WTC11 (cell line): ENCODE measurements at regions not wholly inside any gene's neighbourhood (a gene's known extent, or its start where the extent isn't known, plus 50 kb on each side); places are given as distances from the start of the nearest gene placed in this dataset.

Source experiments
- CBFB ChIP-seq: sonication (generic); formaldehyde crosslinking; IDR thresholded peaks from 2 replicates; pipeline ENCODE4 v1.8.1; 2022; ENCODE audit warnings: mild to moderate bottlenecking, low read depth, missing genetic modification reagents
- CTCF ChIP-seq: fragments of 200-600 bp; IDR thresholded peaks from 2 replicates; pipeline ENCODE4 v1.8.0; 2022; ENCODE audit warnings: antibody characterized with exemption
- FOXP1 ChIP-seq: sonication (generic); formaldehyde crosslinking; IDR thresholded peaks from 2 replicates; pipeline ENCODE4 v1.8.0; 2022; ENCODE audit warnings: missing genetic modification reagents, mild to moderate bottlenecking, moderate library complexity, borderline replicate concordance
- NR2C2 ChIP-seq: sonication (generic); formaldehyde crosslinking; IDR thresholded peaks from 2 replicates; pipeline ENCODE4 v1.8.0; 2022; ENCODE audit warnings: mild to moderate bottlenecking, missing genetic modification reagents
- USF2 ChIP-seq: sonication (generic); formaldehyde crosslinking; IDR thresholded peaks from 2 replicates; pipeline ENCODE4 v1.8.1; 2023; ENCODE audit warnings: mild to moderate bottlenecking, missing genetic modification reagents, moderate library complexity
- ZNF138 ChIP-seq: sonication (generic); formaldehyde crosslinking; conservative IDR thresholded peaks from 2 replicates; pipeline ENCODE4 v1.8.1; 2022; ENCODE audit warnings: mild to moderate bottlenecking, moderate library complexity, missing genetic modification reagents
- TF ChIP-seq, protein P1 (sequence below): fragments of 250-450 bp; sonication (Bioruptor Pico); IDR thresholded peaks from 2 replicates; pipeline ENCODE4 v2.1.2; 2022; ENCODE audit warnings: mild to moderate bottlenecking, moderate library complexity

DNA sequence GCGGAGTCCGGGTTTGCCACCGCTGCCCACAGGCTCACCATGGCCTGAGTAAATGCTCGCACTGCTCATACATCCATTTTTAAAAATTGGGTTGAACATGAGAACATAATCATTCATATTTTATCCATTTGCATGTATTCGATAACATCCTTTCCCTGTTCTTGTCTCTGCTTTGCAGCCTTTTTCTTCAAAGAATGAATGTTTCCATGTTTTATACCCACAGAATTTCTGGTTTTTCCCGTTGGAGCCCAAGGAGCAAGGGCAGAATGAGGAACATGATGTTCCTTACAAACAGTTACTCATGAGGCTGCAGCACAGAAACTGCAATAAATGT lies 146.5 kb downstream of the CCDC74A start:
- TF ChIP-seq FOXP1 (CRISPR knock-in tag) (no peak), CTCF (no peak), USF2 (CRISPR knock-in tag) (no peak), ZNF138 (CRISPR knock-in tag) (no peak), CBFB (CRISPR knock-in tag) (no peak), NR2C2 (CRISPR knock-in tag) (no peak)
- TF ChIP-seq, protein P1, sequence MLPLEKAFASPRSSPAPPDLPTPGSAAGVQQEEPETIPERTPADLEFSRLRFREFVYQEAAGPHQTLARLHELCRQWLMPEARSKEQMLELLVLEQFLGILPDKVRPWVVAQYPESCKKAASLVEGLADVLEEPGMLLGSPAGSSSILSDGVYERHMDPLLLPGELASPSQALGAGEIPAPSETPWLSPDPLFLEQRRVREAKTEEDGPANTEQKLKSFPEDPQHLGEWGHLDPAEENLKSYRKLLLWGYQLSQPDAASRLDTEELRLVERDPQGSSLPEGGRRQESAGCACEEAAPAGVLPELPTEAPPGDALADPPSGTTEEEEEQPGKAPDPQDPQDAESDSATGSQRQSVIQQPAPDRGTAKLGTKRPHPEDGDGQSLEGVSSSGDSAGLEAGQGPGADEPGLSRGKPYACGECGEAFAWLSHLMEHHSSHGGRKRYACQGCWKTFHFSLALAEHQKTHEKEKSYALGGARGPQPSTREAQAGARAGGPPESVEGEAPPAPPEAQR (CRISPR knock-in tag), result no peak
